T-helper 9 cell (primary cell): ENCODE measurements at regions not wholly inside any gene's neighbourhood (a gene's known extent, or its start where the extent isn't known, plus 50 kb on each side); places are given as distances from the start of the nearest gene placed in this dataset.
"Not testable (repeated sequence)": the region's sequence is repeated elsewhere in the genome, so short reads cannot be mapped to it uniquely, and the experiment has no call there.

Source experiments
- DNase-seq: peaks from one replicate; pipeline ENCODE4 v3.0.0-alpha.2; 2020

GRCh38 chr5:89320421-89321277 lies 437.7 kb upstream of the MEF2C start:
- DNase-seq, result no peak

- DNase-seq, result not testable (repeated sequence)
Measured at GRCh38 chr5:89317838-89318237, 434.9 kb upstream of the MEF2C start.

GRCh38 chr5:89315286-89316100 lies 432.5 kb upstream of the MEF2C start:
- DNase-seq, result no peak

GRCh38 chr5:89313804-89314588 lies 431.0 kb upstream of the MEF2C start:
- DNase-seq, result no peak

GRCh38 chr5:89313044-89313443 lies 430.1 kb upstream of the MEF2C start:
- DNase-seq, result no peak

- no peak for DNase-seq
Measured at GRCh38 chr5:89309268-89309667, 426.3 kb upstream of the MEF2C start.

- no peak for DNase-seq
Measured at GRCh38 chr5:89308606-89309040, 425.6 kb upstream of the MEF2C start.

GRCh38 chr5:89307972-89308371 lies 425.0 kb upstream of the MEF2C start:
- no peak for DNase-seq

GRCh38 chr5:89307141-89307540 lies 424.2 kb upstream of the MEF2C start:
- DNase-seq, result not testable (repeated sequence)

- DNase-seq, result no peak
Measured at GRCh38 chr5:89303033-89303480, 420.1 kb upstream of the MEF2C start.

GRCh38 chr5:89302102-89302891 lies 419.3 kb upstream of the MEF2C start:
- DNase-seq, result no peak

- DNase-seq, result no peak
Measured at GRCh38 chr5:89301321-89302025, 418.5 kb upstream of the MEF2C start.

- no peak for DNase-seq
Measured at GRCh38 chr5:89300426-89300970, 417.5 kb upstream of the MEF2C start.

- no peak for DNase-seq
Measured at GRCh38 chr5:89299998-89300397, 417.0 kb upstream of the MEF2C start.

- no peak for DNase-seq
Measured at GRCh38 chr5:89297066-89297465, 414.1 kb upstream of the MEF2C start.

GRCh38 chr5:89293810-89294209 lies 410.8 kb upstream of the MEF2C start:
- DNase-seq, result no peak

GRCh38 chr5:89292487-89292886 lies 409.5 kb upstream of the MEF2C start:
- no peak for DNase-seq

- DNase-seq, result no peak
Measured at GRCh38 chr5:89289604-89290003, 406.6 kb upstream of the MEF2C start.

GRCh38 chr5:89287964-89288363 lies 405.0 kb upstream of the MEF2C start:
- no peak for DNase-seq

- DNase-seq, result no peak
Measured at GRCh38 chr5:89286320-89286719, 403.3 kb upstream of the MEF2C start.
